MV-4-11 (cell line): ENCODE measurements at regions not wholly inside any gene's neighbourhood (a gene's known extent, or its start where the extent isn't known, plus 50 kb on each side); places are given as distances from the start of the nearest gene placed in this dataset.
"Not testable (repeated sequence)": the region's sequence is repeated elsewhere in the genome, so short reads cannot be mapped to it uniquely, and the experiment has no call there.

Experiments used
- DNase-seq: peaks from one replicate; lab custom pipeline; 2025; lab: John Stamatoyannopoulos, UW

DNA sequence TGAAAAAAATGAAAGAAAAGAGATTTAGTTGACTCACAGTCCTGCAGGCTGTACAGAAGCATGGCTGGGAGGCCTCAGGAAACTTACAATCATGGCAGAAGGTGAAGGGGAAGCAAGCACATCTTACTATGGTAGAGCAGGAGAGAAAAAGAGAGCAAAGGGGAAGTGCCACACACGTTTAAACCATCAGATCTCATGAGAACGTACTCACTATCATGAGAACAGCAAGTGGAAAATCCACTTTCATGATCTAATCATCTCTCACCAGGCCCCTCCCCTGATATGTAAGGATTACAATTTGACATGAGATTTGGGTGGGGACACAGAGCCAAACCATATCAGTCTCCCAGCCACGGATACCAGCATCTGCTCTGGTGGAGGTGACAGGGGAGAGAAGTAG lies 50.8 kb upstream of the CPOX start:
- peak; percentile 36 for DNase-seq

DNA sequence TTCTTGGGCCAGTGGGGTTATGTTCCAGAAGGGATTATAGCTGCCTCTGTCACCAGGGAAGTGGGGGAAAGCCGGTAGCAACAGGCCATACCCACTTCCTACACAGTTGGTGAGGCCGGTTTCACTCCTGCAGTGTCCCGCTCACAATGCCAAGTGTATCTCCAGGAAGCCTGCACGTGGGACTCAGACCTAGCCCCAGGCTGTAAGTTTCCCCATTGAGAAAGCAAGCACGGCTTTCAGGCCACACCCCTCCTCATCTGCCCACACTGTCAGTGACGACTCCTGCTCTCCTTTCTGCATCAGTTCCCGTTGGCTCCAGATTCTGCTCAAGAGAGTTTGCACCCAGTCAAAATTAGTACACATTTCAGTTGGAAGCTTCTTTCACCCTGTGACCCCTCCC lies 51.6 kb upstream of the CPOX start:
- DNase-seq = peak; percentile 86

DNA sequence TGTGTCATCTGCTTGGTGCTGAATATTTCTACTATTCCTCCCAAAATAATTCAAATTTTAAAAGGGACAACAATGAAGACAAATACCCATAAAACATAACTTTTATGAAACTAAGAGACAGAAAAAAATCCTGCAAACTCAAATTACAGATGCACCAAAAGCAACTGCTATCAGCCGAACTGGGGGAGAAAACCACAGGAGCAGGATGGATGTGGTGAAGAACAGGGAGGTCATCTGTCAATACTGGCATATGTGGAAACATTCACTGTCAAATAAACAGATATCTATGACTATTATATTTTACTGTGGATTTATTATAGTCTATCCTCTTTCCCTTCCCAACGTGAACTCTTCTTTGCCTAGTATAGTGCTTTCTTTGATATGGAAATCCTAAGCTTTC lies 53.3 kb upstream of the CPOX start:
- peak; percentile 22 for DNase-seq

DNA sequence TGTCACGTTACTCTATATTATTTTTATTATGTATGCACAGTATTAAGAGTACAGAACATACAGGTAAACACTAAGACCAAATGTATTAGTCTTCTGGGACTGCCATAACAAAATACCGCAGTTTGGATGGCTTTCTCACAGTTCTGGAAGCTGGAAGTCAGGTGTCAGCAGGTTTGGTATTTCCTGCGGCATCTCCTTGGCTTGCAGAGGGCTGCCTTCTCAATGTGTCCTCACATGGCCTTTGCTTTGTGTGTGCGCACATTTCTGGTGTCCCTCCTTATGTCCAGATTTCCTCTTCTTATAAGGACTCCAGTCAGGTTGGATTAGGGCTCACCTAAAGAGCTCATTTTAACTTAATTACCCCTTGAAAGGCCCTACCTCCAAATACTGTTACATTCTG lies 53.8 kb upstream of the CPOX start:
- no peak for DNase-seq

DNA sequence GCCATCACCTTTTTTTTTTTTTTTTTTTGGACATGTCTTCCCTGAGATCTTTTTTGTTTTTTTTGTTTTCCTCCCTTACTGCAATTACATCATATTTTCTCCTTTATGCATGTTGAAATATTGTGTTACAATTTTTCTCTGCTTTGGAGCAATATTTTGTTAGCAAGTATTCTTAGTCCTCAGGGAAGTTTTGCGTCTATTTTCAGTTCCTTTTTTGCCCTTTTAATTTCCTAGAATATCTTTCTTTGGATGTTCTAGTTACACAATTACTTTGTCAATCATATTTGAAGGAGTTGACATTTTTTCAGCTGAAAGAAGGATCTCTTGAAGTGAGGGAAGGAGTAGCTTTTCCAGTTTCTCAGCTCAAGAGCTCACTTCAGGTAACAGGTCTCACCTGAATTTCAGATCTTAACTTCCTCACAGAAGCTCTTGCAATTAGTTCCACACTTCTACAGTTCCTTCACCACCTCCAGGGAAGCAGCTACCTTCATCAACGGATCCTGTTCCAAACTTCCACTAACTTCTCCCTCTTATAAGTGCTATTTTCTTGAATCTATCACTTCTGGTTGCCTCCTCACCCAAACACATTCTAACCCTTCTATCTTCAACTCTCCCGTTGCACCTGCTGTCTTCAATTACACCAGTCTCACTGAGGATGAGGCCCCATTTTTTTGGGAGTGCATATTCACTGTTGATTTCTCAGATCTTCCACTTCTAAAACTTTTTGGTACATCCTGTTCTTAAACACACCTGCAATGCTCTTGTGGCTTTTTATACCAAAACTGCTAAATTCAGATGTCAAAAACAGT lies 57.8 kb upstream of the CPOX start:
- DNase-seq = peak; percentile 93

DNA sequence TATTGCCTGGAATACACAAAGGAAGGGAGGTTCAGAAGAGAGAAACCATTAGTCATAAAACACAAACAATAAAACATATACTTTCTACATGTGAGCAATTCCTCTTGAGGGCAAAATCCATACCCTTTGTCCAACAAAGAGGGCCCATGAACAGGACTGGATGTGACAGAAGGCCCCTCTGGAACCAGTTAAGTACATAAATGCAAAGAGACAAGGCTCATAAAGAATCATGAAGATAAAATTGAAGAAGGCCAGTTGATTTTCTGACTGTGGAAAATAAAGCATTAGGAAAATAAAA lies 58.3 kb upstream of the CPOX start:
- DNase-seq = no peak

DNA sequence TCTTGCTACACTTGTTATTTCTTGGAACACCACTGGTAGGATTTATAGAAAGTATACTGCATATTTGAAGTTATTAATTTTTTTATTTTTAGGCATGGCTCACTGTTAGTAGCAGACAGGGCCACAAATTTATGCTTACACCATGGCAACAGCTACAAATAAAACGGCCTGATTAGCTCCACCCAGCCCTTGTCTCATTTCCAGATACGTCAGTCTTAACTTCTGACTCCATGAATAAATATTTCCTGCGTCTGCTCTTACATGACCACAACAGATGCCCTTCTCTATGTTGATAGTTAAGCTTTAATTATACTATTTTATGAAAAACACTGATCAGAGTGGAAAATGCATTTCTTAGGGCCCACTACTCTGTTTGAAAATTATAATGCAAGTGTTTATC lies 62.3 kb upstream of the CPOX start:
- DNase-seq = no peak

DNA sequence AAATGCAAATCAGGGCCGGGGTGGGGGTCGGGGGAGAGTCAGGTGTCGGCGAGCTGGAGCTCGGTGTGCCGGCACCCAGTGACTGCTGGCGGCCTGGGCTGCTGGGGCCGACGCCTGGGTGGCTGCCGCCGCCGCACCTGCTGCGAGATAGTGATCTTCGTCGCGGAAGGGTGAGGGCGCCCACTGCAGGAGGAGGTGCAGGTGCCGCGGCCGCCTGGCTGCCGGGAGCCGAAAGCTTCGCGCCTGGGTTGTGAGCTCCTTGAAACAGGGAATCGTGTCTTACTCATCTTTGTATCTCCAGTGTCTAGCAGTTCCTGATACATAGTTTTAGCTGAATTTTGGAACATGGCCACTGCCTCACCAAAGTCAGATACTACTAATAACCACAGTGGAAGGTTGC lies 64.0 kb upstream of the CPOX start:
- no peak for DNase-seq

DNA sequence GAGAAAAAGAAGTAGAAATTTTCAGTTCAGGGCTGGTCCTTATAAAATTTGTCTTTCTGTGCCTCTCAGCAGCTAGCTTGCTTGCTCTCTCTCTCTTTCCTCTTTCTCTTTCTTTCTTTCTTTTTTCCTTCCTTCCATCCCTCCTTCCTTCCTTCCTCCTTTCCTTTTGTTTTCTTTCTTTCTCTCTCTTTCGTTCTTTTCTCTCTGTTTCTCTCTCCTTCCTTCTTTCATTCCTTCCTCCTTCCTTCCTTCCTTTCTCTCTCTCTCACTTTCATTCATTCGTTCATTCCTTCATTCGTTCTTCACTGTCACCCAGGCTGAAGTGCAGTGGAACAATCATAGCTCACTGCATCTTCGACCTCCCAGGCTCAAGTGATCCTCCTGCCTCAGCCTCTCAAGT lies 69.3 kb upstream of the CPOX start:
- no peak for DNase-seq

DNA sequence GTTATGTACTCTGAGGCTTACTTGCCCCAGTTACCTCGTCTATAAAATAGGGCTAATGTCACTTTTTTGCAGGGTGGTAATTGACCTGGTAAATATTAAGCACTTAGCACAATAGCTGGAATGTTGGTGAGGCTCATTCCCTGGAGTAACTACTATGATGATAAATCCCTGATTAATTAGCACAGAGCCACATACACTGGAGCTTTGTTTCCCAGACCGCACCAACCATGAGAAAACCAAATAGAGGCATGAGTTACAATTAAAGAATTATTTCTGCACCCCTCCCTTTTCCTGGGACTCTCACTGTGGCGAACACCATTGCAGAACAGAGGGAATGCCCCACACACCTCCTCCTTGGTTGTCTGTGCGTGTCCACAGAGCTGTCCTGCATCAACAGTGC lies 76.6 kb upstream of the CPOX start:
- DNase-seq = no peak

DNA sequence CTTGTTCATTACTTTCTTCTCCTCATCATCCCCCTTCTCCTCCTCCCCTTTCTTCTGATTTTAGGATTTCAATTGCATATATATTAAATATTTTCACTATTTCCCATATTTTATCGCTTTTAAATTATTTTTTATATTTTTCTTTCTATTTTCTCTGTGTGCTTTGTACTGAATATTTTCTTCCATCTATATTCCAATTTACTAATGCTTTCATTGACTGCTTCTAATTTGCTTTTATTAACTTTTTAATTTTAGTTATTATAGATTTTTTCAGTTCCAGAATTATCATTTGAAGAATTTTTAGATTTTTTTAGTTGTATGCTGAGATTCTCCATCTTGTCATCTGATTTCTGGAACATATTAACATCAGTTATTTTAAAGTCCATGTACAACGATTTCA lies 83.2 kb upstream of the ST3GAL6 start:
- no peak for DNase-seq

DNA sequence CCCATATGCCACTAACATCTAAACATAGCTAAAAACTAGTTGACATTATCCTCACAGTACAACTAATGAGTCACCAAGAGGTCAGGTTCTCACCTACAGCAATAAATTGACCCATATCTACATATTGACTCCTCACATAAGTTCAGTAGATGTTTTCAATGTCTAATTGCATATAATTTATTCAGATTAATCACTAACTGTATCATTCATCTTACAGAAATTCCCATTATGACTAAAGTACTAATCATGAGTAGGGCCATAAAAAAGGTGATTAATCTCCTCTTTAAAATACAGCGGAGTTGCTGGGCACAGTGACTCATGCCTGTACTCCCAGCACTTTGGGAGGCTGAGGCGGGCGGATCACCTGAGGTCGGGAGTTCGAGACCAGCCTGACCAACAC lies 82.4 kb upstream of the ST3GAL6 start:
- no peak for DNase-seq

DNA sequence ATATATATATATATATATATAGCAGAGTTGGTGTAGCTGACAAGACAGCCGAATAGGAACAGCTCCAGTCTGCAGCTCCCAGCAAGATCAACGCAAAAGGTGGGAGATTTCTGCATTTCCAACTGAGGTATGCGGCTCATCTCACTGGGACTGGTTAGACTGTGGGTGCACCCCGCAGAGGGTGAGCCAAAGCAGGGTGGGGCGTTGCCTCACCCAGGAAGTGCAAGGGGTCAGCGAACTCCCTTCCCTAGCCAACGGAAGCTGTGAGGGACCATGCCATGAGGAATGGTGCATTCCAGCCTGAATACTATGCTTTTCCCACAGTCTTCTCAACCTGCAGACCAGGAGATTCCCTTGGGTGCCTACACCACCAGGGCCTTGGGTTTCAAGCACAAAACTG lies 81.7 kb upstream of the ST3GAL6 start:
- DNase-seq = no peak

DNA sequence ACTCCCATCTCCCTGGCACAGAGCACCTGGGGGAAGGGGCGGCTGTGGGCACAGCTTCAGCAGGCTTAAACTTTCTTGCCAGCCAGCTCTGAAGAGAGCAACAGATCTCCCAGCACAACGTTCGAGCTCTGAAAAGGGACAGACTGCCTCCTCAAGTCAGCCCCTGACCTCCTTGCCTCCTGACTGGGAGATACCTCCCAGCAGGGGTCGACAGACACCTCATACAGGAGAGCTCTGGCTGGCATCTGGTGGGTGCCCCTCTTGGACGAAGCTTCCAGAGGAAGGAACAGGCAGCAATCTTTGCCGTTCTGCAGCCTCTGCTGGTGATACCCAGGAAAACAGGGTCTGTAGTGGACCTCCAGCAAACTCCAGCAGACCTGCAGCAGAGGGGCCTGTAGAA lies 80.7 kb upstream of the ST3GAL6 start:
- DNase-seq = not testable (repeated sequence)

DNA sequence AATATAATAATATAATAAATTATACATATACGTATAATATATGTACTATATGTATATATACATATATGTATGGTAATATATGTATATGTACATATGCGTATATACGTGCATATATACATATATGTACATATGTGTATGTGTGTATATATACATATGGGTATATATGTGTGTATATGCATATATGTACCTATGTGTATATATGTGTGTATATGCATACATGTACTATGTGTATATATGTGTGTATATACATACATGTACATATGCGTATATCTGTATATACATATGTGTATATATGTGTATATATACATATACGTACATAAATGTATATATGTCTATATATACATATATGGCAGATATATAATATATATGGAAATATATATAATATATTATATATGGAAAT lies 74.8 kb upstream of the ST3GAL6 start:
- no peak for DNase-seq

DNA sequence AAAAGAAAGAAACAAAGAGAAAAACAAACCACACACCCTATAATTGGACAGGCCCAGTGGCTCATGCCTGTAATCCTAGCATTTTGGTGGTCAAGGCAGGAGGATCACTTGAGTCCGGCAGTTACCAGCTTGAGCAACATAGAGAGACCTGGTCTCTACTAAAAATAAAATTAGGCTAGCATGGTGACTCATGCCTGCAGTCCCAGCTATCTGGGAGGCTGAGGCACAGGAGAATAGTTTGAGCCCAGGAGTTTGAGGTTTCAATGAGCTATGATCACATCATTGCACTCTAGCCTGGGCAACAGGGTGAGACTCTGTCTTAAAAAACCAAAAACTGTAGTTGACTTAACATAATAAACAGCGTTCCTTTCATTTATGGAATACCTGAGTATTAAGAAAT lies 72.3 kb upstream of the ST3GAL6 start:
- DNase-seq = peak; percentile 66

DNA sequence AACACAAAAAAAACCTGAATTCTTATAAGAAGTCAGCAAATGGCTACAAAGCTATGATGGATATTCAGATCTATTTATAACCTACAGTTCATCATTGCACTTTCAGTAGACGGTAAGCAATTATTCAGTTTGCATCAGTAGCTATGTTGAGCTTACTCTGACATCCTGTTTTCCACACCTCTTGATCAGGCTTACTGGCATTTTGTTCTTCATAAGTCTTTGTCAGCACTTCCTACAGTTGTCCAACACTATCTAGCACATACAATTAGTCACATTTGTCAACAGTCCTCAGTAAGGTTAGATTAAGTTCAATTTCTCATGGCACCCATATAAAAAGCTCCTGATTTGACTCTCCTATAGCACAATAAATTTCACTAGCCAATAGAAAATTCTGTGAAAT lies 71.2 kb upstream of the ST3GAL6 start:
- no peak for DNase-seq

DNA sequence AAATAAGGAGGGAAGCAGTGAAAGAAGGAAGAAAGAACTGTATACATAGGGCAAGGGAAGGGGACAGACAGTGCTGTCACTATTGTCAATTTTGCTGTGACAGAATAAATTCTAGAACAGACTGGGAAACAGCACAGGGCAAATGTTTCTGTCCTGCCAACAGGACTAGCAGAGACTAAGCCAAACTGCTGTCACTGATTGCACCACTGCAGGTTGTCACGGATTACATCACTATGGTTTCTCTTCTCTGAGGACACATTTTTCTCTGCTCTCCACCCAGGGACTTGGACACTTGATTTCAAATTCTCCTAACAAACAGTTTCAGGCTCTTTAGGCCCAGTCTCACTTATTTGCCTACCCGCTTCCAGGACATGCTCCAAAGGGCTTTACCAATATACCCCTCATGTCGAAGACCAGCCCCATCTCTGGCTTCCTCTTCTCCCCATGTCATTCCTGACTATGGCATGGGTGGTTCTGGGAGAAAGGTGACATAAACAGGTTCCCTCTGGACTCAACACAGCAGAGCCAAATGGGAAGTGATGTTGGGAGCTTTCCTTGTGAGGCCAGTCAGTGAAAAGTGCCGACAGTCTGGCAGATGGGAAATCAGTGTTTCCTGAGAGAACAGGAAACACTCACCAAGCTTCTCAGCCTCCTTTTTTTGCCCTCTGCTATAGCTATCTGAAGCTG lies 70.2 kb upstream of the ST3GAL6 start:
- DNase-seq = peak; percentile 65

DNA sequence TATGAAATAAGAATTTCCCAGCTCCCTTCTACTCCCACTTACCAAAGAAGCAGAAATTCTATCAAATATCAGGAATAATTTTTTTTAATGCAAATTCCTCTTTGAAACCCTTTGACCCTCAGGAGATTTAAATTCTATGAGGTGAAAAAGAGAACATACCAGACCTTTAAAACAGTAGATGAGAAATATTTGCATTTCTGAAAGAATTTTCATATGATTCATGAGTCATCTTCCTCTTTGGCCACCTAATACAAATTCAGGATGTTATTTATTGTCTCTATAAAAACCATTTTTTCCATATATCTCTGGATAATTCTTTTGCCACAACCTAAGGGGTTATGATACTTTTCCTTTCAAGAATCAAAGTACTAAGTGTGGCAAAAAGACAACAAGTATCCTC lies 67.3 kb upstream of the ST3GAL6 start:
- DNase-seq = no peak

DNA sequence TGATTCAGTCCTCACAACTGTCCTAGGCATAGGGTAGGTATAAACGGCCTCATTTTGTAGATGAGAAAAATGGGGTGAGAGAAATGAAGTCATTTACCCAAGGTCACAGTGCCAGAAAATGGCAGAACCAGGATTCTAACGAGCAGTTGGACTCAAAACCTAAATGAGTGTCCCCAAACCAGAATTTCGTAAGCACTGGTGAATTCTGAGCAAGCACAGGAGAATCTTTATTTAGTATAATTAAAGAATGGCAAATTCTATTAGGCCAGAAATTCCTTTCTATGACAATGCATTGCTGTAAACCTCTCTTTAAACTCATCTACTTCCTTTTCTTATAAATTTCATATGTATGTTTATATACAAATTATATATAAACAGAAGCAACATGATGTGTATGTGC lies 66.8 kb upstream of the ST3GAL6 start:
- not testable (repeated sequence) for DNase-seq

DNA sequence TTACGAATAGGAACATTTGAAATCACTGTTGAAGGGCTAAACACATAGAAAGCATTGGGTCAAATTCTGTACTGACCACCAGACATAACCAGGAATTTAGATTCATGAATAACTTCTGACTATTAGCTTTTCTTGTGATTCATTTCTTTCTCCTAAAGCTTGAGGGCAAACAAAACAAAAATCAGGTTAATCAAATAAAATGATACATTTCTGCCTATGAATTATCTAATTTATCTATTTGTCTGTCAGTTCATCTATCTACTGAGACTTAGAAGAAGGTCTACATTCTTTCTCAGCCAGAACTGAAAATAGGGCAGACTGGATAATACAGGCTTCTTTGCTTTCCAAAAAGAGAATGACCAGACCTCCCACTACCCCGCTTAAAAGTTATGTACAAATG lies 65.9 kb upstream of the ST3GAL6 start:
- no peak for DNase-seq

DNA sequence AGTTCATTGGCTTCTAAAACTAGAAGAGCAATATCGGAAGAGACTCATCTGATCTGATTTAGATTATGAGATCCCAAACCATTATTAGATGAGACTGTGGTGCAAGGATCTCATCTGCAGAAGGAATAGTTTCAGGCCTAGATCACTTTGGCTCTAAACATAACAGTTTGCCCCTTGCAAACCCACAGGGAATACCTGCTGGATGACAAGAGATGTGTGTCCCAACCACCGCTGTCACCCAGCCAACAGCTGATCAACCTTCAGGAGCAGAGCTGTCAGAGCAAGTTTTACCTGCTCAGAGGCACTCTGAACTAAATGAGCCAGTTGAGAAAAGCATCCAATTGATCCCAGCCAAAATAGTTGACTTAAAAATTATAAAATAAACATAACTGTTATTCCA lies 64.0 kb upstream of the ST3GAL6 start:
- DNase-seq = no peak

DNA sequence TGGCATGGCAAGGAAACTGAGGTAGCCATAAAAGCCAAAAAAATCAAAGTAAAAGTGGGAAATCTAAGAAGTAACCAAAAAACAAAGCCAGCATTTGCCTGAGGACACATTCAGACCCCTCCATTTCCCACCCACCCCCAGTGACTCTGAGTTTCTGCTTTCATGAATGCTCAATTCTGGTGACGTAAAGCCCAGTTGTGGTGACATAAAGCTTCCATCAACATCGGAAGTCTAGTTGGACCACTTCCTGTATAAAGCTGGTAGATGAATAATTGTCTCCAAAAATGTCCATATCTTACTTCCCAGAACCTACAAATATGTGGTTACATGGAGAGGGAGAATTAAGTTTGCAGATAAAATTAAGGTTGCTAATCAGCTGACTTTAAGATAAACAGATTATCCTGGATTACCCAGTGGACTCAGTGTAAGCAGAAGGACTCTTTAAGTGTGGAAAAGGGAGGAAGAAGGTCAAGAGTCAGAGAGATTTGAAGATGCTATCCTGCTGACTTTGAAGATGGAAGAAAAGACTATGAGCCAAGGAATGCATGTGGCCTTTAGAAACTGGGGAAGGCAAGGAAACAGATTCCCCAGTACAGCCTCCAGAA lies 62.0 kb upstream of the ST3GAL6 start:
- DNase-seq = peak; percentile 32

DNA sequence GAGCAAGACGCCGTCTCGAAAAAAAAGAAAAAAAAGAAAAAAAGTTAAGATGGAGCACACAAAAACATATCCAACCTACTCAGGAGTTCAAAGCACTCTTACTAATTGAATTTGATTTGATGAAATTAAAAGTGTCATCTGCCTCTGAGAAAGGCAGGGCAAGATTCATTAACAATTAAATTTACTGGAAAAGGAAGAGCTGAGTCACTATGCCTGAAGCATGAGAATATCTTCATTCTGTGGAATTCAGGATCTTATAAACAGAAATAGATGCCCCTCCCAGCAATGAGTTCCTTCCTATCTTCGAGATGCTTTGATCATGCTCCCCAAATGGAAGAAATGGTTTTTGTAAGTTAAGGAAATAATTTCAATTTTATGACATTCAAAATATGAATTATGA lies 61.0 kb upstream of the ST3GAL6 start:
- no peak for DNase-seq
